ENCODE measurements at regions not wholly inside any gene's neighbourhood (a gene's known extent, or its start where the extent isn't known, plus 50 kb on each side); places are given as distances from the start of the nearest gene placed in this dataset.

GRCh38 chr4:144288011-144288903, 147.7 kb upstream of the GYPA start:
- Histone ChIP-seq H3K27ac (ENCODE audit: low read depth, low read length) (no peak overlapping the region), H3K36me3 (ENCODE audit: control insufficient read depth, insufficient read depth, low read length) (no peaks in the 10 kb centered on the region), H3K4me1 (ENCODE audit: control insufficient read depth, insufficient read depth, low read length) (no peaks in the 10 kb centered on the region), H3K4me3 (ENCODE audit: low read length) (no peak overlapping the region), H3K27me3 (ENCODE audit: control insufficient read depth, insufficient read depth, low read length) (no peaks in the 10 kb centered on the region), H3K9ac (ENCODE audit: low read length) (no peak overlapping the region)

DNA sequence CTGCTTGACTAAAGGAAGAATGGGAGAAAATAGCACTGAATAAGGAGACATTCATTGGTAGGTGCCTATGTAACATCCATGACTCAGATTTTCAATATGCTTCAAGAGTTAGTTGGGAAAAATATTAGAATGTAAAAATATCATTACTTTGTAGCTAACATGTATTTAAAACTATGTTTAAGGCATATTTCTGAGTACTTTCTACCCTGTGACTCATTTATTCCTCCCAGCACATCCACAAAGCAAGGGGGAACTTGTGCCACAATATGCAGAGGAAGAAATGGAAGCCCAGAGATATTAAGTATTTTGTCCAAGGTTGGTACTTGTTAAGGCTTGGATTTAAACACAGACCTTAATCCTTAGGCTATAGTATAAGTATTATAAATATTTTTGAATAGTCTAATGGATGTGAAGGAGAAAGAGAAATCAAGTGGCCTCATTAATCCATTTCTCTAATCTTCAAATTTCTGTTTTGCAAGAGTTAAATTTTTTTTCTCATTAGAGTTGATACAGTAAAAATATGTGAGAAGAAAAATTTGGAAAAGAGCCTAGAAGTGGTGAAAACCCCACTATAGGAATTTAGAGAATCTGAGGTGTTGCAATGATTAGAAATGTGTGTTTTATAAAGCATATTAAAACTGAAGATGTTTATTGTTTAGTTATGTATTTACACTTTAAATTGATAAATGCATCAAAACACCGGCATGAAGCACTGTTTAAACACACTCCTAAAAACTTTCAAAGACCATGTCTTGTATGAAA, 149.3 kb upstream of the GYPA start:
- Histone ChIP-seq H3K27me3 (ENCODE audit: control insufficient read depth, insufficient read depth, low read length) (no peaks in the 10 kb centered on the region), H3K27ac (ENCODE audit: low read depth, low read length) (no peak overlapping the region), H3K36me3 (ENCODE audit: control insufficient read depth, insufficient read depth, low read length) (no peaks in the 10 kb centered on the region), H3K4me3 (ENCODE audit: low read length) (no peak overlapping the region), H3K4me1 (ENCODE audit: control insufficient read depth, insufficient read depth, low read length) (no peaks in the 10 kb centered on the region), H3K9ac (ENCODE audit: low read length) (no peak overlapping the region)

- no peak overlapping the region for H3K4me3 ChIP-seq (ENCODE audit: low read length)
- H3K36me3 ChIP-seq (ENCODE audit: control insufficient read depth, insufficient read depth, low read length) = no peaks in the 10 kb centered on the region
- H3K27me3 ChIP-seq (ENCODE audit: control insufficient read depth, insufficient read depth, low read length) = no peaks in the 10 kb centered on the region
- no peak overlapping the region for H3K27ac ChIP-seq (ENCODE audit: low read depth, low read length)
- no peaks in the 10 kb centered on the region for H3K4me1 ChIP-seq (ENCODE audit: control insufficient read depth, insufficient read depth, low read length)
- H3K9ac ChIP-seq (ENCODE audit: low read length) = no peak overlapping the region
These were observed 150.6 kb upstream of the GYPA start for GRCh38 chr4:144291164-144291563.

DNA sequence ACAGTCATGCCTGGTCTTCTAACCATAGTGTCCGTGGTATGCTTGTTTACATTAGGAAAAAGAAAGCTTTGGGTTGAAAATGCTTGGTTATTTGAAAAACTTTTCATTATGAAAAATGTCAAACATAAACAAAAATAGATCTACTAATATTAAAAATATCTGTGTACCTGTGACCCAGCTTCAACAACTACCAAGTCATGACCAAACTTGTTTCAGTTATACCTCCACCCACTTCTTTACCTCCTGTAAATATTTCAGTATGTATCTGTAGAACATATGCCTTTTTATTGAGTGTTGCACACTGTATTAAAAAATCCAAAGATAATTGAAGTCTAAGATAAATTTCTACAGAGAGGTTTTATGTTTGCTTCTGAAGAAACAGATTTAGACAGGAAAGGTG, 153.7 kb upstream of the GYPA start:
- Histone ChIP-seq H3K27me3 (ENCODE audit: control insufficient read depth, insufficient read depth, low read length) (no peaks in the 10 kb centered on the region), H3K27ac (ENCODE audit: low read depth, low read length) (no peak overlapping the region), H3K4me1 (ENCODE audit: control insufficient read depth, insufficient read depth, low read length) (no peaks in the 10 kb centered on the region), H3K36me3 (ENCODE audit: control insufficient read depth, insufficient read depth, low read length) (no peaks in the 10 kb centered on the region), H3K9ac (ENCODE audit: low read length) (no peak overlapping the region), H3K4me3 (ENCODE audit: low read length) (no peak overlapping the region)

GRCh38 chr4:144295286-144295995, 154.9 kb upstream of the GYPA start:
- Histone ChIP-seq H3K9ac (ENCODE audit: low read length) (no peak overlapping the region), H3K27ac (ENCODE audit: low read depth, low read length) (no peak overlapping the region)

DNA sequence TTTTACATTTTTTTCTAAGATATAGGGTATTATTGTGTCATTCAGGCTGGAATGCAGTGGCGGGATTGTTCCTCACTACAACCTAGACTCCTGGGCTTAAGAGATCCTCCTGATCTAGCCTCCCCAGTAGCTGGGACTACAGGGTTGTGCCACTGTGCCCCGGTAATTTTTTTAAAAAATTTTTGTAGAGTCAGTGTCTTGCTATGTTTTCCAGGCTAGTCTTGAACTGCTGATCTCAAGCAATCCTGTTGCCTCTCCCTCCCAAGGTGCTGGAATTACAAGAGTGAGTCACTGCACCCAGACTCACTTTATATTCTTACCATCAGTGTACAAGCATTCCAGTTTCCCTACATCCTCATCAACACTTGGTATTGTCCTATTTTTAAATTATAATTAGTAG, 156.4 kb upstream of the GYPA start:
- H3K36me3 ChIP-seq (ENCODE audit: control insufficient read depth, insufficient read depth, low read length) = no peaks in the 10 kb centered on the region
- no peaks in the 10 kb centered on the region for H3K27me3 ChIP-seq (ENCODE audit: control insufficient read depth, insufficient read depth, low read length)
- no peak overlapping the region for H3K27ac ChIP-seq (ENCODE audit: low read depth, low read length)
- no peak overlapping the region for H3K9ac ChIP-seq (ENCODE audit: low read length)
- H3K4me3 ChIP-seq (ENCODE audit: low read length) = no peak overlapping the region
- H3K4me1 ChIP-seq (ENCODE audit: control insufficient read depth, insufficient read depth, low read length) = no peaks in the 10 kb centered on the region

More at GRCh38 chr4:144295286-144295995, 154.9 kb upstream of the GYPA start:
- no peak overlapping the region for H3K4me3 ChIP-seq (ENCODE audit: low read length)
- no peaks in the 10 kb centered on the region for H3K4me1 ChIP-seq (ENCODE audit: control insufficient read depth, insufficient read depth, low read length)
- no peaks in the 10 kb centered on the region for H3K36me3 ChIP-seq (ENCODE audit: control insufficient read depth, insufficient read depth, low read length)
- H3K27me3 ChIP-seq (ENCODE audit: control insufficient read depth, insufficient read depth, low read length) = no peaks in the 10 kb centered on the region

DNA sequence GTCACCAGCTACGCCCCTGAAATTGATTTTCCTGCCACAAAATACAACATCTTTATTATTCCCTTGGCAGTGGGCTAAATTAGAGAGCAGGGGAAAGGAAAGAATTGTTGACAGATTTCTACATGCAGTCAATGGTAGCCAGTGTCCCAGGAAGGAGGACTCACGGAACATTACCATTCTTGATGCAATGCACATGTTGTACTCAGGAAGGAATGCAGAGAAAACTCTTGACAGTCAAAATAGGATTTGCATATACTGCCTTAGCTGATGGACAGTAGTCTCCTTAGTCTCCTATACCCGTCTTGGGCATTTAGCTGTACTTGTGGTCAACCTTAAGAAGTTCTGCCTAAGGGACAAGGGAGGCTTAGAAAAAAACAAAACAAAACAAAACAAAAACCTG, 158.0 kb upstream of the GYPA start:
- no peak overlapping the region for H3K4me3 ChIP-seq (ENCODE audit: low read length)
- H3K36me3 ChIP-seq (ENCODE audit: control insufficient read depth, insufficient read depth, low read length) = no peaks in the 10 kb centered on the region
- H3K4me1 ChIP-seq (ENCODE audit: control insufficient read depth, insufficient read depth, low read length) = no peaks in the 10 kb centered on the region
- H3K27me3 ChIP-seq (ENCODE audit: control insufficient read depth, insufficient read depth, low read length) = no peaks in the 10 kb centered on the region
- H3K27ac ChIP-seq (ENCODE audit: low read depth, low read length) = no peak overlapping the region
- no peak overlapping the region for H3K9ac ChIP-seq (ENCODE audit: low read length)

- no peak overlapping the region for H3K4me3 ChIP-seq (ENCODE audit: low read length)
- H3K27me3 ChIP-seq (ENCODE audit: control insufficient read depth, insufficient read depth, low read length) = no peaks in the 10 kb centered on the region
- H3K9ac ChIP-seq (ENCODE audit: low read length) = no peak overlapping the region
- H3K4me1 ChIP-seq (ENCODE audit: control insufficient read depth, insufficient read depth, low read length) = no peaks in the 10 kb centered on the region
- H3K27ac ChIP-seq (ENCODE audit: low read depth, low read length) = no peak overlapping the region
- no peaks in the 10 kb centered on the region for H3K36me3 ChIP-seq (ENCODE audit: control insufficient read depth, insufficient read depth, low read length)
These were observed 160.1 kb upstream of the GYPA start for GRCh38 chr4:144300616-144301015.

GRCh38 chr4:144302704-144303536, 162.4 kb upstream of the GYPA start:
- Histone ChIP-seq H3K27me3 (ENCODE audit: control insufficient read depth, insufficient read depth, low read length) (no peaks in the 10 kb centered on the region), H3K27ac (ENCODE audit: low read depth, low read length) (no peak overlapping the region), H3K36me3 (ENCODE audit: control insufficient read depth, insufficient read depth, low read length) (no peaks in the 10 kb centered on the region), H3K4me3 (ENCODE audit: low read length) (no peak overlapping the region), H3K4me1 (ENCODE audit: control insufficient read depth, insufficient read depth, low read length) (no peaks in the 10 kb centered on the region), H3K9ac (ENCODE audit: low read length) (no peak overlapping the region)

- Histone ChIP-seq H3K4me1 (ENCODE audit: control insufficient read depth, insufficient read depth, low read length) (no peaks in the 10 kb centered on the region), H3K4me3 (ENCODE audit: low read length) (no peak overlapping the region), H3K27ac (ENCODE audit: low read depth, low read length) (no peak overlapping the region), H3K9ac (ENCODE audit: low read length) (no peak overlapping the region), H3K27me3 (ENCODE audit: control insufficient read depth, insufficient read depth, low read length) (no peaks in the 10 kb centered on the region), H3K36me3 (ENCODE audit: control insufficient read depth, insufficient read depth, low read length) (no peaks in the 10 kb centered on the region)
These were observed 163.5 kb upstream of the GYPA start for GRCh38 chr4:144304025-144304424.

GRCh38 chr4:144310535-144310934, 170.0 kb upstream of the GYPA start:
- no peaks in the 10 kb centered on the region for H3K4me1 ChIP-seq (ENCODE audit: control insufficient read depth, insufficient read depth, low read length)
- no peak overlapping the region for H3K9ac ChIP-seq (ENCODE audit: low read length)
- H3K27ac ChIP-seq (ENCODE audit: low read depth, low read length) = no peak overlapping the region
- no peaks in the 10 kb centered on the region for H3K27me3 ChIP-seq (ENCODE audit: control insufficient read depth, insufficient read depth, low read length)
- no peak overlapping the region for H3K4me3 ChIP-seq (ENCODE audit: low read length)
- H3K36me3 ChIP-seq (ENCODE audit: control insufficient read depth, insufficient read depth, low read length) = no peaks in the 10 kb centered on the region

- Histone ChIP-seq H3K4me1 (ENCODE audit: control insufficient read depth, insufficient read depth, low read length) (no peaks in the 10 kb centered on the region), H3K9ac (ENCODE audit: low read length) (no peak overlapping the region), H3K27ac (ENCODE audit: low read depth, low read length) (no peak overlapping the region), H3K4me3 (ENCODE audit: low read length) (no peak overlapping the region), H3K27me3 (ENCODE audit: control insufficient read depth, insufficient read depth, low read length) (no peaks in the 10 kb centered on the region), H3K36me3 (ENCODE audit: control insufficient read depth, insufficient read depth, low read length) (no peaks in the 10 kb centered on the region)
These were observed 172.9 kb upstream of the GYPA start for GRCh38 chr4:144313370-144313769.

Data from rectal smooth muscle tissue (tissue), 1 donor.